ENCODE measurements at regions not wholly inside any gene's neighbourhood (a gene's known extent, or its start where the extent isn't known, plus 50 kb on each side); places are given as distances from the start of the nearest gene placed in this dataset.

GRCh38 chr10:56561336-56561735 lies 200.3 kb upstream of the ZWINT start:
- BruUV-seq (replicated peaks): no TSS peak
- no peak overlapping the region for H3K9ac ChIP-seq (ENCODE audit: insufficient read depth, low read depth, low read length)
- intact Hi-C loops (cut with micrococcal nuclease; ENCODE audit: unreplicated experiment) (no loop called here), in situ Hi-C loops (cut with HindIII; ENCODE audit: extremely low pct_ligation_motif_present, low pct_unique_long_range_greater_than_20kb) (no loop called here)
- FAIRE-seq (no peak), ATAC-seq (no peak), DNase-seq (ENCODE audit: low spot score) (no peak)
- H3K4me3 ChIP-seq (replicated peaks in 1 of 3; ENCODE audit: insufficient read depth in 1 of 3, low read depth in 2 of 3, low read length in 3 of 3): no peak overlapping the region
- no peak overlapping the region for H3K27ac ChIP-seq (ENCODE audit: extremely low read length, insufficient read depth, low read length)
- no peaks in the 10 kb centered on the region for H3K27me3 ChIP-seq (ENCODE audit: control insufficient read depth in 1 of 2, insufficient read depth in 2 of 2, low read length in 2 of 2)
- no peaks in the 10 kb centered on the region for H3K4me1 ChIP-seq (ENCODE audit: insufficient read depth, low read length)
- peaks cover 18% of the 10 kb centered on the region for H3K9me3 ChIP-seq (ENCODE audit: low read length)
- no peak for TF ChIP-seq KLF13 (CRISPR knock-in tag; IDR thresholded peaks at IDR 0.05)
- H3K36me3 ChIP-seq (replicated peaks in 1 of 2; ENCODE audit: control insufficient read depth in 1 of 2, insufficient read depth in 2 of 2, low read length in 2 of 2): no peaks in the 10 kb centered on the region
- WGBS (ENCODE audit: low lambda C conversion rate): 0% methylated on average over 3 of the region's 3 CpGs
- H3K79me2 ChIP-seq (ENCODE audit: insufficient read depth, low read length): no peaks in the 10 kb centered on the region
- H3K4me2 ChIP-seq (ENCODE audit: low read depth, low read length): no peak overlapping the region
- no peak overlapping the region for H2AFZ ChIP-seq (ENCODE audit: low read length)
- ChIA-PET POLR2A (no interaction called here), CTCF (ENCODE audit: low intra/inter-chr PET ratio, low total read pairs) (no interaction called here)
- no peaks in the 10 kb centered on the region for H4K20me1 ChIP-seq (ENCODE audit: insufficient read depth, low read length)

GRCh38 chr10:56551037-56551436 lies 190.0 kb upstream of the ZWINT start:
- H3K27ac ChIP-seq (ENCODE audit: extremely low read length, insufficient read depth, low read length): no peak overlapping the region
- peaks cover 16% of the 10 kb centered on the region for H3K9me3 ChIP-seq (ENCODE audit: low read length)
- POLR2A ChIA-PET: no interaction called here
- no peaks in the 10 kb centered on the region for H3K27me3 ChIP-seq (ENCODE audit: control insufficient read depth in 1 of 2, insufficient read depth in 2 of 2, low read length in 2 of 2)
- no TSS peak for BruUV-seq (replicated peaks)
- H4K20me1 ChIP-seq (ENCODE audit: insufficient read depth, low read length): no peaks in the 10 kb centered on the region
- CTCF ChIA-PET (ENCODE audit: low intra/inter-chr PET ratio, low total read pairs): no interaction called here
- peak; percentile 58 for DNase-seq (ENCODE audit: low spot score)
- no peak overlapping the region for H3K9ac ChIP-seq (ENCODE audit: insufficient read depth, low read depth, low read length)
- intact Hi-C loops (cut with micrococcal nuclease; ENCODE audit: unreplicated experiment): no loop called here
- peak; percentile 34 for FAIRE-seq
- no peaks in the 10 kb centered on the region for H3K79me2 ChIP-seq (ENCODE audit: insufficient read depth, low read length)
- in situ Hi-C loops (cut with HindIII; ENCODE audit: extremely low pct_ligation_motif_present, low pct_unique_long_range_greater_than_20kb): no loop called here
- ATAC-seq: no peak
- TF ChIP-seq NR2F6 (IDR thresholded peaks at IDR 0.05): peak; percentile 54
- TF ChIP-seq NR2F6 (CRISPR knock-in tag; IDR thresholded peaks at IDR 0.05): peak; percentile 8; the same call in 1 of the 2 replicates
- no peak for TF ChIP-seq DMAP1 (CRISPR knock-in tag; IDR thresholded peaks at IDR 0.05)
- TF ChIP-seq KLF11 (CRISPR knock-in tag; IDR thresholded peaks at IDR 0.05): no peak
- TF ChIP-seq CEBPB (IDR thresholded peaks at IDR 0.05; ENCODE audit: borderline replicate concordance, low read depth, low read length): peak; percentile 27; the same call in 1 of the 2 replicates
- no peak for TF ChIP-seq SOX13 (IDR thresholded peaks at IDR 0.05)
- TF ChIP-seq SOX13 (CRISPR knock-in tag; conservative IDR thresholded peaks at IDR 0.05 in 1 of 2, IDR thresholded peaks at IDR 0.05 in 1 of 2): peak in 1 of 2 experiments; percentile 33; a peak in 1 of 4 replicates
- peak; percentile 51; the same call in 1 of the 2 replicates for TF ChIP-seq NR2F2 (IDR thresholded peaks at IDR 0.05; ENCODE audit: borderline replicate concordance, low read depth)
- H3K4me3 ChIP-seq (replicated peaks in 1 of 3; ENCODE audit: insufficient read depth in 1 of 3, low read depth in 2 of 3, low read length in 3 of 3): no peak overlapping the region
- no peak overlapping the region for H2AFZ ChIP-seq (ENCODE audit: low read length)
- H3K4me2 ChIP-seq (ENCODE audit: low read depth, low read length): no peak overlapping the region
- 1% methylated on average over 9 of the region's 9 CpGs for WGBS (ENCODE audit: low lambda C conversion rate)
- no peaks in the 10 kb centered on the region for H3K4me1 ChIP-seq (ENCODE audit: insufficient read depth, low read length)
- H3K36me3 ChIP-seq (replicated peaks in 1 of 2; ENCODE audit: control insufficient read depth in 1 of 2, insufficient read depth in 2 of 2, low read length in 2 of 2): no peaks in the 10 kb centered on the region

All from HepG2 (cell line).